Vagina (tissue), 2 donors: ENCODE measurements at regions not wholly inside any gene's neighbourhood (a gene's known extent, or its start where the extent isn't known, plus 50 kb on each side); places are given as distances from the start of the nearest gene placed in this dataset.

ENCODE experiments used
- POLR2A ChIP-seq, 2 donors: fragments of 450-650 bp; IDR thresholded peaks; one replicate each; pipeline ENCODE4 v1.6.1; 2017; ENCODE audit warnings: antibody characterized with exemption in 2 of 2, mild to moderate bottlenecking in 2 of 2, moderate library complexity in 2 of 2
- TF ChIP-seq, protein P1 (sequence below), 3 experiments: fragments of 450-650 bp in 2 of 3; fragments of 200-600 bp in 1 of 3; sonication (generic) in 1 of 3; IDR thresholded peaks; one replicate each; pipeline ENCODE4 v1.5.1; 2017 to 2019; ENCODE audit warnings: antibody characterized with exemption in 3 of 3, mild to moderate bottlenecking in 2 of 3, moderate library complexity in 2 of 3

DNA sequence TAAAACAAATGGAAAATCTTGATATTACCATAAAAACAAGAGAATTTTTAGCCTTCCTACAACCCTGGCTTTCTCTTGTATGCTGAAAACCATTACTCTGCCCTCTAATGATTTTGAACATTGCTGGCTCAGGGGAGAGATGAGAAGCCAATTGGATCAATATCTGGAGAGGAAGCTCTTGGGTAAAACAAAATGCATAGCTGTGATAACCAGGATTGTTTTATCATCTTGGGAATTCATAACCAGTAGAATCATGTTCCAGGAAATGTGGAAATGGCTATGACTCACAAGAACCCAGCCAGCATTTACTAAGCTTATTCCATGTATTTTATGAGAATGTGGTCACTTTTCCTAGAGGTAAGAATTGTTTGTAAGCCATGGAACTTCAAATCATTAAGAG lies 51.1 kb upstream of the CTNND2 start:
- no peak for TF ChIP-seq POLR2A (IDR thresholded peaks at IDR 0.05)
- TF ChIP-seq, protein P1, sequence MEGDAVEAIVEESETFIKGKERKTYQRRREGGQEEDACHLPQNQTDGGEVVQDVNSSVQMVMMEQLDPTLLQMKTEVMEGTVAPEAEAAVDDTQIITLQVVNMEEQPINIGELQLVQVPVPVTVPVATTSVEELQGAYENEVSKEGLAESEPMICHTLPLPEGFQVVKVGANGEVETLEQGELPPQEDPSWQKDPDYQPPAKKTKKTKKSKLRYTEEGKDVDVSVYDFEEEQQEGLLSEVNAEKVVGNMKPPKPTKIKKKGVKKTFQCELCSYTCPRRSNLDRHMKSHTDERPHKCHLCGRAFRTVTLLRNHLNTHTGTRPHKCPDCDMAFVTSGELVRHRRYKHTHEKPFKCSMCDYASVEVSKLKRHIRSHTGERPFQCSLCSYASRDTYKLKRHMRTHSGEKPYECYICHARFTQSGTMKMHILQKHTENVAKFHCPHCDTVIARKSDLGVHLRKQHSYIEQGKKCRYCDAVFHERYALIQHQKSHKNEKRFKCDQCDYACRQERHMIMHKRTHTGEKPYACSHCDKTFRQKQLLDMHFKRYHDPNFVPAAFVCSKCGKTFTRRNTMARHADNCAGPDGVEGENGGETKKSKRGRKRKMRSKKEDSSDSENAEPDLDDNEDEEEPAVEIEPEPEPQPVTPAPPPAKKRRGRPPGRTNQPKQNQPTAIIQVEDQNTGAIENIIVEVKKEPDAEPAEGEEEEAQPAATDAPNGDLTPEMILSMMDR (IDR thresholded peaks at IDR 0.05), result no peak
